ENCODE measurements at regions not wholly inside any gene's neighbourhood (a gene's known extent, or its start where the extent isn't known, plus 50 kb on each side); places are given as distances from the start of the nearest gene placed in this dataset.

DNA sequence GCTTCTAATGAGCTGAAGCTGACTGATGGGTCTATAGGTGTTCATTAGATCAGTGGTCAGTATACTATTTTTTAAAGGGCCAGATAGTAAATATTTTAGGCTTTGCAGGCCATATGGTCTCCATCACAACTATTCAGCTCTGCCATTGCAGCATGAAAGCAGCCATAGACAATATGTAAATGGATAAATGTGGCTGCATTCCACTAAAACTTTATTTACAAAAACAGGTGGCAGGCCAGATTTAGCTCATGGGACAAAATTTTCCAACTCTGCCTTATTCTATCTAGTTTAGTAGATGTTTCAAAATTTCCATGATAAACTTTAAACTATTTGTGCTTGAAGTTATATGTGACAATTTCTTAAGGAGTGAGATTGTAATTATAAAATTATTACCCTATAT, 339.3 kb downstream of the ABCC12 start:
- TF ChIP-seq, protein P1, sequence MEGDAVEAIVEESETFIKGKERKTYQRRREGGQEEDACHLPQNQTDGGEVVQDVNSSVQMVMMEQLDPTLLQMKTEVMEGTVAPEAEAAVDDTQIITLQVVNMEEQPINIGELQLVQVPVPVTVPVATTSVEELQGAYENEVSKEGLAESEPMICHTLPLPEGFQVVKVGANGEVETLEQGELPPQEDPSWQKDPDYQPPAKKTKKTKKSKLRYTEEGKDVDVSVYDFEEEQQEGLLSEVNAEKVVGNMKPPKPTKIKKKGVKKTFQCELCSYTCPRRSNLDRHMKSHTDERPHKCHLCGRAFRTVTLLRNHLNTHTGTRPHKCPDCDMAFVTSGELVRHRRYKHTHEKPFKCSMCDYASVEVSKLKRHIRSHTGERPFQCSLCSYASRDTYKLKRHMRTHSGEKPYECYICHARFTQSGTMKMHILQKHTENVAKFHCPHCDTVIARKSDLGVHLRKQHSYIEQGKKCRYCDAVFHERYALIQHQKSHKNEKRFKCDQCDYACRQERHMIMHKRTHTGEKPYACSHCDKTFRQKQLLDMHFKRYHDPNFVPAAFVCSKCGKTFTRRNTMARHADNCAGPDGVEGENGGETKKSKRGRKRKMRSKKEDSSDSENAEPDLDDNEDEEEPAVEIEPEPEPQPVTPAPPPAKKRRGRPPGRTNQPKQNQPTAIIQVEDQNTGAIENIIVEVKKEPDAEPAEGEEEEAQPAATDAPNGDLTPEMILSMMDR (IDR thresholded peaks at IDR 0.05), result no peak
- no peak for TF ChIP-seq POLR2A (IDR thresholded peaks at IDR 0.05)
- TF ChIP-seq POLR2AphosphoS5 (IDR thresholded peaks at IDR 0.05), result no peak
- no peak for TF ChIP-seq EP300 (IDR thresholded peaks at IDR 0.05)
